Sigmoid colon (tissue), 4 donors: ENCODE measurements at regions not wholly inside any gene's neighbourhood (a gene's known extent, or its start where the extent isn't known, plus 50 kb on each side); places are given as distances from the start of the nearest gene placed in this dataset.

ENCODE experiments used
- CTCF ChIP-seq, 4 experiments: fragments of 450-650 bp in 3 of 4; fragments of 200-600 bp in 1 of 4; IDR thresholded peaks; one replicate each; pipeline ENCODE4 v1.5.1; 2016 to 2019; ENCODE audit warnings: antibody characterized with exemption in 4 of 4, mild to moderate bottlenecking in 3 of 4, moderate library complexity in 2 of 4
- POLR2A ChIP-seq, 2 donors: fragments of 450-650 bp; IDR thresholded peaks; one replicate each; pipeline ENCODE4 v1.6.1; 2016; ENCODE audit warnings: antibody characterized with exemption in 2 of 2, mild to moderate bottlenecking in 2 of 2, moderate library complexity in 2 of 2
- POLR2AphosphoS5 ChIP-seq, 4 donors: sonication (generic); formaldehyde crosslinking; IDR thresholded peaks; one replicate each; pipeline ENCODE4 v1.6.1; 2017; ENCODE audit warnings: antibody characterized with exemption in 4 of 4

- TF ChIP-seq POLR2A (IDR thresholded peaks at IDR 0.05): no peak
- TF ChIP-seq POLR2AphosphoS5 (IDR thresholded peaks at IDR 0.05): no peak
- no peak for TF ChIP-seq CTCF (IDR thresholded peaks at IDR 0.05)
These were observed 62.8 kb downstream of the SCN11A start for GRCh38 chr3:38988955-38989354.
